ENCODE measurements at regions not wholly inside any gene's neighbourhood (a gene's known extent, or its start where the extent isn't known, plus 50 kb on each side); places are given as distances from the start of the nearest gene placed in this dataset.

DNA sequence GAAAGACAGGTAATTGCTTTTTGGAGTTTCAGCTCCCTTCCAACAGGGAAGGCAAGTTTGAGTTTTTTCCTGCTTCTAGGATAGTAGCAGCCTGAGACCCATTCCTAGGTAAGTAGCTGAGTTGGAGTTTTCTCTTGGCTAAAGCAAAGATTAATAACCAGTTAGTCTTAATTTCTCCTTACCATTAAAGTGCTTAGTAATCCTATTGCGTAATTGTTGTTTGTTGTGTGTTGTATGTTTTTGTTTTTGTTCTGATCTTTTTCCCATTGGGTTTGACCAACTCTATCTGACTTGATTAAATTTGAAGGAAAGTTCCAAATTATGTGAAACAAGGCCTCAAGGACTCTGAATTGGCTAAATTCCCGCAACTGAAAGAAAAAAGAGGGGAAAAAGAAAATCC is 83.5 kb downstream of the TBX22 start:
- DNase-seq (ENCODE audit: low spot score): no peak

DNA sequence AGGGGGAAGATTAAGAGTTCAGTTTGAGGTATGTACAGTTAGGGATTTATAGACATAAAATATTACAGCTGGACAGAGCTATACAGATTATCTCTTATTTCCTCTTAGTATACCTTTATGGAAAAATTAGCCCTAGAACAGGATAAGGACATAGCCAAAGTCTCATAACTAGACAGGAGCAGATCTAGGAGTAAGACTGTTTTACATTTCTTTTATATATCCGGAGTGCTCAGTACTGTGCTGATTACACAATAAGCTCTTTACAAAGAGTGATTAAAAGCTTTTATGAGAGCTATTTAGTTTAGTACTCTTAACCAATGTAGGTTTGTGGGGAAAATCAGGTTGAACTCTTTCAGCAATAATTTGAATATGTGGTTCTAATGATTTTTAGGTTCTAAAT is 105.8 kb downstream of the TBX22 start:
- DNase-seq (ENCODE audit: low spot score): no peak

GRCh38 chrX:80138938-80139337 is 124.4 kb downstream of the TBX22 start:
- DNase-seq (ENCODE audit: low spot score): no peak

- DNase-seq (ENCODE audit: low spot score): no peak
Observed at GRCh38 chrX:80139564-80139963, 125.0 kb downstream of the TBX22 start.

DNA sequence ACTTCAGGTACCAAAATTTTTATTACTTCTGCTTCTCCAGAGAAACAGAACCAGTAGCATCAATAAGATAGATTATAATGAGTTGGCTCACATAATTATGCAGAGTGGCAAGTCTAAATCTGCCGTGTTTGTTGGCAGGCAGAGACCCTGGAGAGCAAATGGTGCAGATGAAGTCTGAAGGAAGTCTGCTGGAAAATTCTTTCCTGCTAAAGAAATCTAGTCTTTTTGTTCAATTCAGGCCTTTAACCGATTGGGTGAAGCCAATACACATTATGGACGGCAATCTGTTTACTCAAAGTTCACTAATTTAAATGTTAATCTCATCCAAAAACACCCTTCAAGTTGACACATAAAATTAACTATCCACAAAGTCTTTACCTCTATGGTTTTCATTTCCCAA is 156.0 kb downstream of the TBX22 start:
- no peak for DNase-seq (ENCODE audit: low spot score)

DNA sequence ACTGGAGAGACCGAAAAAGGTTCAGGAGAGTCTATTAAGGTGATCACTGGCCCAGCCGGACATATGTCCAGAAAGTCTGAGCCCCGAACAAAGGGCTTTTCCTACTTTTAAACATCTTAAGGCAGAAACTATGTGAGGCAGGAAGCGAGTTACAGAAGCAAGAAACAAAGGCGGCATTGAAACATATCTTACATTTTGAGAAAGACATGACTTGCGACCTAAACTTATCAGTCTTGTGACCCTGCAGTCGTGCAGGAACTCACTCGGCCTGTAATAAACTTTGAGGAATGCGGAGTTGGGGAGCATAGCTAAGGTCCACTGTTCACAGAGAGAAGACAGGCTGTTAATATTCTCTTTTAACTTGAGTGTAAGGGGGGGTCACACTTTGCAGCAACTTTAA is 158.7 kb downstream of the TBX22 start:
- DNase-seq (ENCODE audit: low spot score): no peak

DNA sequence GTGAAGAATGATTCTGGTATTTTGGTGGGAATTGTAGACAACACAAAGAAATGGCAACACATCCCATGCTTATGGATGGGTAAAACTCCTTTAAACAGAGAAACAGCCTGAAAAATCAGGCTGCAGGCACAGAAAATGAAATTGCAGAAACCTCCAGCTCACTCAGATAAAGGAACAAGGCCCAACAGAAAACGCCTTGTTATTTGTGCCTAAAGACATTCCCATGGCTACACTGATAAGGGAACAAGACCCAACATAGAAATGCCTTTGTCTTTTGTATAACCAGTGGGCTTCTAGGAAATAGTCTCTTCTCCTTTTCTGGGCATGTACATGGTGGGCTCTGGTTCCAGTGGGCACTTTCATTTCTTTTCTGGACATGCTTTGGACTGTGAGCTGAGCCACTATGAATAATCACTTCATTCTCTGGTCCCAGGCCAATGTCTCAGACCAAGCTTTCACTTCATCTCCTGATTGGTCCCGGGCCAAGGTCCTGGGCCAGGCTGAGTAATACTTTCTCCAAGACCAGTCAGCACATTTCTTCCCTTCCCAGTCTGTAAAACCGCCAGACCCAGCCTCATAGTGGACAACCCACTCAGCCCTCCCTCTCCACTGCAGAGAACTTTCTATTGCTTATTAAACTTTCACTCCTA is 160.5 kb downstream of the TBX22 start:
- DNase-seq (ENCODE audit: low spot score): no peak

- no peak for DNase-seq (ENCODE audit: low spot score)
Observed at GRCh38 chrX:80181079-80181478, 166.5 kb downstream of the TBX22 start.

DNA sequence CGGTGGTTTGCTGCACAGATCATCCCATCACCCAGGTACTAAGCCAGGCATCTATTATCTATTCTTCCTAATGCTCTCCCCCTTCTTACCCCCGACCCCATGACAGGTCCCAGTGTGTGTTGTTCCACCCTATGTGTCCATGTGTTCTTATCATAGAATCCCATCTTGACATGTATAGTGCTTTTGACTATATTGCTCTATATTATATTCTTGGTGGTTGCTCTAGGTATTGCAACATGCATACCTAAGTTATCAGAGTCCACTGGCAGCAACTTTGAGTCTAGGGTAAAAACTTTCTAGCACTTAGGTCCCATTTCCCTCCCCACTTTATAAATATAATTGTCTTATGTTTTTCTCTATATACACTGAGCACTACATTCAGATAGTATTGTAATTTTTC is 170.3 kb downstream of the TBX22 start:
- no peak for DNase-seq (ENCODE audit: low spot score)

DNA sequence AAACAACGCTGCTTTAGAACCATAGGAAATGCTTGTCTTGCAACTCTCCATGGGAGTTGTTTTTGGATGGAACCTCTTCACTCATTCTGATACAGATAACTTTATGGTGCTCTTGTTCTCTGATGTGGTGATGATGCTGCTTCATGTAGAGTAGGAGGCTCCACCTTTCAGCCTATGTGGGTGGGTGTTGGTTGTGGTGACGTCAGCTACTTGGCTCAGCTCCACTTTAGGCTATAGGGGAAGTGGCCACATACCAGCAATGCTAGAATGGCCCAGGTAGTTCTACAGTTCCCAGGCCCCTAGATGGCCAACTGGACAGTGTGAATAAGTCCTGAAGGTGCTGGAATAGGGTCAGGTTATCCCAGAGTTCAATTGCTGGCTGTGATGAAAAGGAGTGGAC is 192.1 kb downstream of the TBX22 start:
- DNase-seq (ENCODE audit: low spot score): no peak

GRCh38 chrX:80207327-80207726 is 192.8 kb downstream of the TBX22 start:
- no peak for DNase-seq (ENCODE audit: low spot score)

GRCh38 chrX:80216086-80216485 is 201.5 kb downstream of the TBX22 start:
- DNase-seq (ENCODE audit: low spot score): no peak

GRCh38 chrX:80223982-80224579 is 196.2 kb upstream of the TENT5D start:
- DNase-seq (ENCODE audit: low spot score): no peak

DNA sequence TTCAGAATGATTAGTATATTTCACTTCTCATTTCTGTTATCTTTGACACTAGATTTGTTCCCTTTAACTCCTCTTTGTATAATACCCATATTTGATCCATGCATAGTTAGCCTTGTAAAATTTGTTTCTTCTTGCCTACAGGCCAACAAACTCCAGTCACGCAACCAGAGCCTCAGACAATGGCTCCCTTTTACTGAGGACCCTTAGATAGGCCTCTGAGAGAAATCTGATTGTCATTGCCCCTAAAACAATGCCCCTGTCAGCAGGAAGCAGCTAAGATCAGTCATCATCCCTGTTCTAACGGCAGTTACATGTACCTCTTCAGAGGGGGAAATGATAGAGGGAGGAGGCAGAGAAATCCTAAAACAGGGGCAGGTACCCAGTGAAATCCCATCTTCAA is 190.6 kb upstream of the TENT5D start:
- no peak for DNase-seq (ENCODE audit: low spot score)

- DNase-seq (ENCODE audit: low spot score): no peak
Observed at GRCh38 chrX:80237072-80237471, 183.2 kb upstream of the TENT5D start.

DNA sequence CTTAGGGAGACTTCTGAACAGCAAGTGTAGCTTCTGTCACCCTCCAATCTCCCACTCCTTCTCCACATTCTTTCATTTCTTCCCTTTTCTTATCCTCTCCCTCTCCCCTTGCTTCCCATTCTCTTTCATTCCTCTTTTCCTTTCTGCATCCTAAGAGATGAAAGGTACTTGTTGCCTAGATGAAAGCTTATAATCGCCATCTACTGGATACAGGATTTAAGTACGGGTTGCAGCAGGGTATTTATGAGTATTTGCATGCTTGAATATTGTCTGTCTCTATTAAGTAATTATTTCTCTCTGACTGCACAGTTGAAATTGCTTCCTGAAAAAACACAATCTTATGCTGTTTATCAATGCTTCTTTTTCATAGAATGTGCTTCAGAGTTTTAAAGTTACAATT is 174.0 kb upstream of the TENT5D start:
- no peak for DNase-seq (ENCODE audit: low spot score)

DNA sequence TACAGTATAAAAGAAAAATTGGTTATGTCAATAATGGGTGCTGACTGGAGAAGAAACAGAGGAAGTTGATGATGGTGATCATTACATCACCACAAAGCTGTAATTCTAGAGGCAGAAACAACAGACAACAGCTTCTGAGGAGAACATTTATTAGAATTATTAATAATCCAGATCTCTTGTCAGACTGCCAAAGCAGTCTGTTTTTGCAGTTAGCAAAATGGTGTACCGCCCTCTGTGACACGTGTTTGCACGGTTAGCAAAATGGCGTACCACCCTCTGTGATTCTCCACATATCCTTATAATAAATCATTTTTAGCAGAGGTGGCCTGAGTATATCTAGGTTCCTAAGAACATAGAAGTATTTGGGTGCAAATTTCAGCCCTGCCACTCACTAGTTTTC is 154.0 kb upstream of the TENT5D start:
- DNase-seq (ENCODE audit: low spot score): no peak

DNA sequence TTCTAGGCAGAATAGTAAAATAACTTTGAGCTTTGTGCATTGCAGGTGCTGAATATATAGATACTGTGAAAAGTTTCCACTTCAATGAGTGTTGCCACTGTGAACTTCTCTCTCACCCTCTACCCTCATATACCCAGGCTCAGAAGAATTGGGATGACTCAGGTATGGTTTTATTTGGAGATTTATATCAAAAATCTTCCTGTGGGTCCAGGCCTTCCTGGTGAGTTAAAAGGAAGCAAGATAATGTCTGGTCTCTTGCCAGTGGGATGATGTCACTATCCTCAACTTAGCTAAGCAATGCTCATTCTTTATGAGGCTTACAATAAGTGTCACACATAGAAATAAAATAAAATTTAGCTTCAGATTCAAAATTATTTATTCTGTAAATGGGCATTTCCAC is 153.3 kb upstream of the TENT5D start:
- DNase-seq (ENCODE audit: low spot score): no peak

DNA sequence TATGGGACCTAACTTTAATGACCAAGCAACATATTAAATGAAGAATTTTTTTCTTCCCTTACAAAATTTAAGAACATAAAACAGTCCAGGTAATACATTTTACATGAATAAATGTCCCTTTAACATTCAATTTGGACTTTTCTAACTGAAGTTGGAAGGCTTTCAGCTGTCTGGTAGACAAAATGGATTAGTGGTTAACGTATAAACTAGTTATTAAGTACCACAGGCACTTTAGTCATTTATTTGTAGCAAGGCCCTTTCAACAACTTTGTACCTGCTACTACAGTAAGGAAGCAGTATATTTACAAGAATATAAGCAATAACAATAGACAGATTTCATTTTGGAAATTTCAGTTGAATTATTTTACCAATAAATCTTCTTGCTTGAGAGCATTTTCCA is 152.5 kb upstream of the TENT5D start:
- no peak for DNase-seq (ENCODE audit: low spot score)

- no peak for DNase-seq (ENCODE audit: low spot score)
Observed at GRCh38 chrX:80282535-80282934, 137.7 kb upstream of the TENT5D start.

- DNase-seq (ENCODE audit: low spot score): no peak
Observed at GRCh38 chrX:80285131-80285773, 135.0 kb upstream of the TENT5D start.

GRCh38 chrX:80290834-80291233 is 129.4 kb upstream of the TENT5D start:
- no peak for DNase-seq (ENCODE audit: low spot score)

DNA sequence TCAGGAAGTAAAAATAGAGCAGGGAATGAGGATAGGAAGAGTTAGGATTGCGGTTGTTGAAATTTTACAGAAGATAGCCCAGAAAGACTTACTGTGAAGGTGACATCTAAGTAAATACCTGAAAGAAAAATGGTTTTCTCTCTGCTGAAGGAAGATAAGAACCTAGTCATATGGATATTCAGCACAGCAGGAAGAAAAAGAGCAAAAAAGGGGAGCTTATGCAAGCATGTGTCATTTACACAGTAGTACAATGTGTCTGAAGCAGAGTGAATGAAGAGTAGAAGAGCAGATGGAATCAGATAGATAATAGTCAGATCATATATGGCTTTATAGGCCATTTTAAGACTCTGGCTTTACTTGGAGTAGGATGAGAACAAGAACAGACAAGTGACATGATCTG is 126.9 kb upstream of the TENT5D start:
- no peak for DNase-seq (ENCODE audit: low spot score)

- no peak for DNase-seq (ENCODE audit: low spot score)
Observed at GRCh38 chrX:80306007-80306406, 114.2 kb upstream of the TENT5D start.

Measured in ecto neural progenitor cell (in vitro differentiated cells).